Endothelial cell of umbilical vein (primary cell): ENCODE measurements at regions not wholly inside any gene's neighbourhood (a gene's known extent, or its start where the extent isn't known, plus 50 kb on each side); places are given as distances from the start of the nearest gene placed in this dataset.

Experiments
- BruUV-seq: library from RNA; stranded (reverse); fragments of 400-500 nt; replicated peaks from 2 replicates; lab custom pipeline; 2021; lab: Mats Ljungman, UMichigan
- CTCF ChIA-PET: fragments of 300-600, 350-600 bp; sonication (Branson Sonifier 250); formaldehyde crosslinking; loops from one replicate; lab custom pipeline; 2021; ENCODE audit warnings: antibody characterized with exemption, inconsistent platforms; lab: Charles Lee
- POLR2A ChIA-PET: fragments of 300-600, 350-600 bp; sonication (Branson Sonifier 250); formaldehyde crosslinking; loops from one replicate; lab custom pipeline; 2021; ENCODE audit warnings: antibody characterized with exemption, inconsistent platforms; lab: Charles Lee
- DNase-seq: peaks from one replicate; pipeline ENCODE4 v3.0.0-alpha.2; 2011; ENCODE audit warnings: low read depth, low spot score
- FAIRE-seq: peaks from 2 replicates; lab custom pipeline; 2011; peaks lifted over from hg19 to GRCh38; lab: Jason Lieb, UNC
- H2AFZ ChIP-seq: 2 replicates; pipeline ENCODE4 v1.6.0; 2012; ENCODE audit warnings: low read depth, low read length, control low read depth, inconsistent platforms
- H3K27ac ChIP-seq: 2 replicates; pipeline ENCODE4 v1.5.1; 2011; ENCODE audit warnings: low read depth, mild to moderate bottlenecking, control low read depth, low read length, moderate library complexity; ENCODE audit not compliant: insufficient read depth
- H3K27me3 ChIP-seq, 2 experiments: 2 replicates each; pipeline versions ENCODE4 v1.6.0 to v1.6.1; 2011; ENCODE audit warnings: low read length in 2 of 2, mixed read lengths in 1 of 2; ENCODE audit not compliant: control insufficient read depth in 2 of 2, insufficient read depth in 2 of 2
- H3K36me3 ChIP-seq, 2 experiments: 2 replicates in 1 of 2; 3 replicates in 1 of 2; pipeline ENCODE4 v1.5.1; 2011; ENCODE audit warnings: low read length in 2 of 2, mild to moderate bottlenecking in 1 of 2, moderate library complexity in 1 of 2; ENCODE audit not compliant: control insufficient read depth in 2 of 2, insufficient read depth in 2 of 2; ENCODE audit errors: extremely low read depth in 1 of 2
- H3K4me1 ChIP-seq: 3 replicates; pipeline ENCODE4 v1.5.1; 2011; ENCODE audit warnings: mild to moderate bottlenecking, low read length; ENCODE audit not compliant: control insufficient read depth, insufficient read depth; ENCODE audit errors: extremely low read depth
- H3K4me2 ChIP-seq: 2 replicates; pipeline ENCODE4 v1.6.1; 2011; ENCODE audit warnings: low read length, control low read depth, mixed read lengths; ENCODE audit not compliant: insufficient read depth
- H3K4me3 ChIP-seq, 3 experiments: fragments of 200-600 bp in 1 of 3; sonication (generic), shearing (Covaris generic) in 1 of 3; replicated peaks in 1 of 3; 2 replicates each; pipeline ENCODE4 v1.5.1; 2011 to 2016; ENCODE audit warnings: control low read depth in 3 of 3, low read length in 3 of 3, mild to moderate bottlenecking in 2 of 3, inconsistent platforms in 1 of 3, low read depth in 1 of 3, moderate library complexity in 1 of 3; ENCODE audit not compliant: insufficient read depth in 1 of 3
- H3K79me2 ChIP-seq: 2 replicates; pipeline ENCODE4 v1.6.0; 2012; ENCODE audit warnings: low read length, inconsistent platforms; ENCODE audit not compliant: control insufficient read depth, insufficient read depth
- H3K9ac ChIP-seq: replicated peaks from 2 replicates; pipeline ENCODE3; 2011; ENCODE audit warnings: low read length, control low read depth; ENCODE audit not compliant: insufficient read depth; ENCODE audit errors: extremely low read depth
- H3K9me1 ChIP-seq: replicated peaks from 3 replicates; pipeline ENCODE4 v1.6.0; 2011; ENCODE audit warnings: mild to moderate bottlenecking, low read length; ENCODE audit not compliant: control insufficient read depth, insufficient read depth; ENCODE audit errors: extremely low read depth
- H3K9me3 ChIP-seq: replicated peaks from 2 replicates; pipeline ENCODE4 v1.5.1; 2012; ENCODE audit warnings: low read length, inconsistent platforms; ENCODE audit not compliant: control insufficient read depth, insufficient read depth
- H4K20me1 ChIP-seq: replicated peaks from 2 replicates; pipeline ENCODE3; 2011; ENCODE audit warnings: mild to moderate bottlenecking, low read length; ENCODE audit not compliant: control insufficient read depth, insufficient read depth; ENCODE audit errors: extremely low read depth
- EZH2 ChIP-seq: IDR thresholded peaks from 2 replicates; pipeline ENCODE4 v1.6.1; 2012; ENCODE audit warnings: borderline replicate concordance, low read depth, mild to moderate bottlenecking, moderate library complexity, low read length, inconsistent platforms; ENCODE audit not compliant: severe bottlenecking
- FOS ChIP-seq: IDR thresholded peaks from 2 replicates; pipeline ENCODE4 v1.6.1; 2011; ENCODE audit warnings: mild to moderate bottlenecking, low read length, moderate library complexity, borderline replicate concordance; ENCODE audit not compliant: insufficient read depth
- GATA2 ChIP-seq: IDR thresholded peaks from 2 replicates; pipeline ENCODE4 v1.7.0; 2011; ENCODE audit warnings: low read depth, mild to moderate bottlenecking, moderate library complexity, mixed read lengths, low read length; ENCODE audit not compliant: insufficient read length, insufficient read depth
- JUN ChIP-seq: IDR thresholded peaks from 2 replicates; pipeline ENCODE4 v1.6.1; 2011; ENCODE audit warnings: borderline replicate concordance, low read depth; ENCODE audit not compliant: insufficient read length, insufficient read depth
- MYC ChIP-seq: IDR thresholded peaks from one replicate; pipeline ENCODE4 v1.6.1; 2011; ENCODE audit warnings: mild to moderate bottlenecking, low read depth, low read length
- POLR2A ChIP-seq: IDR thresholded peaks from 2 replicates; pipeline ENCODE4 v1.6.1; 2012; ENCODE audit warnings: low read depth, mild to moderate bottlenecking, control low read depth, low read length
- POLR2AphosphoS5 ChIP-seq: IDR thresholded peaks from 2 replicates; pipeline ENCODE4 v1.6.1; 2012; ENCODE audit warnings: low read depth, mild to moderate bottlenecking, control low read depth, low read length, moderate library complexity; ENCODE audit not compliant: insufficient read depth
- dilution Hi-C: fragments of 300-500 bp; cut with MboI; formaldehyde crosslinking; loops from one replicate; pipeline ENCODE4 v1.15.0; 2019; ENCODE audit warnings: low sequenced_read_pairs; ENCODE audit not compliant: extremely low pct_ligation_motif_present
- intact Hi-C: fragments of 100-400 bp; cut with micrococcal nuclease; formaldehyde crosslinking; loops from one replicate; pipeline ENCODE4 v1.10.0; 2022
- TF ChIP-seq, protein P1 (sequence below), 2 donors: IDR thresholded peaks; 1 replicate in 1 of 2; 2 replicates in 1 of 2; pipeline ENCODE4 v1.5.1; 2011; ENCODE audit warnings: low read length in 2 of 2, mild to moderate bottlenecking in 2 of 2, moderate library complexity in 2 of 2, control low read depth in 1 of 2, inconsistent platforms in 1 of 2, low read depth in 1 of 2; ENCODE audit not compliant: insufficient read depth in 1 of 2; ENCODE audit errors: extremely low read depth in 1 of 2
- TF ChIP-seq, protein P2 (sequence below): IDR thresholded peaks from 2 replicates; pipeline ENCODE4 v1.6.1; 2011; ENCODE audit not compliant: insufficient read depth, insufficient read length

GRCh38 chr22:49461674-49462073 is 366.0 kb downstream of the BRD1 start:
- TF ChIP-seq POLR2AphosphoS5: no peak
- no peak for TF ChIP-seq POLR2A
- no peak for TF ChIP-seq FOS
- TF ChIP-seq MYC: no peak
- TF ChIP-seq, protein P1, sequence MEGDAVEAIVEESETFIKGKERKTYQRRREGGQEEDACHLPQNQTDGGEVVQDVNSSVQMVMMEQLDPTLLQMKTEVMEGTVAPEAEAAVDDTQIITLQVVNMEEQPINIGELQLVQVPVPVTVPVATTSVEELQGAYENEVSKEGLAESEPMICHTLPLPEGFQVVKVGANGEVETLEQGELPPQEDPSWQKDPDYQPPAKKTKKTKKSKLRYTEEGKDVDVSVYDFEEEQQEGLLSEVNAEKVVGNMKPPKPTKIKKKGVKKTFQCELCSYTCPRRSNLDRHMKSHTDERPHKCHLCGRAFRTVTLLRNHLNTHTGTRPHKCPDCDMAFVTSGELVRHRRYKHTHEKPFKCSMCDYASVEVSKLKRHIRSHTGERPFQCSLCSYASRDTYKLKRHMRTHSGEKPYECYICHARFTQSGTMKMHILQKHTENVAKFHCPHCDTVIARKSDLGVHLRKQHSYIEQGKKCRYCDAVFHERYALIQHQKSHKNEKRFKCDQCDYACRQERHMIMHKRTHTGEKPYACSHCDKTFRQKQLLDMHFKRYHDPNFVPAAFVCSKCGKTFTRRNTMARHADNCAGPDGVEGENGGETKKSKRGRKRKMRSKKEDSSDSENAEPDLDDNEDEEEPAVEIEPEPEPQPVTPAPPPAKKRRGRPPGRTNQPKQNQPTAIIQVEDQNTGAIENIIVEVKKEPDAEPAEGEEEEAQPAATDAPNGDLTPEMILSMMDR (IDR thresholded peaks at IDR 0.05; ENCODE audit: extremely low read depth in 1 of 2, insufficient read depth in 1 of 2, low read depth in 1 of 2, low read length in 2 of 2): no peak
- TF ChIP-seq, protein P2, sequence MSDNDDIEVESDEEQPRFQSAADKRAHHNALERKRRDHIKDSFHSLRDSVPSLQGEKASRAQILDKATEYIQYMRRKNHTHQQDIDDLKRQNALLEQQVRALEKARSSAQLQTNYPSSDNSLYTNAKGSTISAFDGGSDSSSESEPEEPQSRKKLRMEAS: no peak
- TF ChIP-seq JUN: no peak
- no peak for TF ChIP-seq GATA2
- TF ChIP-seq EZH2: no peak
- no peaks in the 10 kb centered on the region for H3K79me2 ChIP-seq
- no TSS peak for BruUV-seq
- H3K27ac ChIP-seq: no peak overlapping the region
- no peak for FAIRE-seq
- H2AFZ ChIP-seq: no peak overlapping the region
- dilution Hi-C loops: no loop called here
- H3K36me3 ChIP-seq: no peaks in the 10 kb centered on the region
- H3K9me3 ChIP-seq: no peaks in the 10 kb centered on the region
- intact Hi-C loops: no loop called here
- H3K9me1 ChIP-seq: no peaks in the 10 kb centered on the region
- ChIA-PET CTCF (no interaction called here), POLR2A (no interaction called here)
- H4K20me1 ChIP-seq: no peaks in the 10 kb centered on the region
- H3K4me2 ChIP-seq: no peak overlapping the region
- H3K27me3 ChIP-seq: no peaks in the 10 kb centered on the region
- H3K4me1 ChIP-seq: no peaks in the 10 kb centered on the region
- H3K9ac ChIP-seq: no peak overlapping the region
- H3K4me3 ChIP-seq: no peak overlapping the region
- DNase-seq: no peak
